NCI-H2227 (cell line): ENCODE measurements at regions not wholly inside any gene's neighbourhood (a gene's known extent, or its start where the extent isn't known, plus 50 kb on each side); places are given as distances from the start of the nearest gene placed in this dataset.

Source experiments
- DNase-seq: peaks from one replicate; lab custom pipeline; 2025; ENCODE audit not compliant: unreplicated experiment; lab: John Stamatoyannopoulos, UW

- DNase-seq: no peak
These were observed 507.4 kb upstream of the PKDCC start for GRCh38 chr2:41540272-41540998.

- no peak for DNase-seq
These were observed 504.1 kb upstream of the PKDCC start for GRCh38 chr2:41543726-41544125.

- no peak for DNase-seq
These were observed 503.1 kb upstream of the PKDCC start for GRCh38 chr2:41544709-41545108.

GRCh38 chr2:41546031-41546430 lies 501.8 kb upstream of the PKDCC start:
- DNase-seq: no peak

GRCh38 chr2:41568648-41569047 lies 479.2 kb upstream of the PKDCC start:
- DNase-seq: no peak

GRCh38 chr2:41572154-41572553 lies 475.7 kb upstream of the PKDCC start:
- DNase-seq: no peak

GRCh38 chr2:41576423-41576822 lies 471.4 kb upstream of the PKDCC start:
- DNase-seq: no peak

- no peak for DNase-seq
These were observed 468.0 kb upstream of the PKDCC start for GRCh38 chr2:41579806-41580205.

GRCh38 chr2:41580806-41581205 lies 467.0 kb upstream of the PKDCC start:
- no peak for DNase-seq

GRCh38 chr2:41595240-41595639 lies 452.6 kb upstream of the PKDCC start:
- no peak for DNase-seq

- DNase-seq: no peak
These were observed 450.1 kb upstream of the PKDCC start for GRCh38 chr2:41597680-41598079.

- DNase-seq: no peak
These were observed 449.5 kb upstream of the PKDCC start for GRCh38 chr2:41598161-41598894.

GRCh38 chr2:41600460-41600859 lies 447.4 kb upstream of the PKDCC start:
- DNase-seq: no peak

GRCh38 chr2:41602341-41602740 lies 445.5 kb upstream of the PKDCC start:
- DNase-seq: no peak

GRCh38 chr2:41605311-41605710 lies 442.5 kb upstream of the PKDCC start:
- no peak for DNase-seq

GRCh38 chr2:41605914-41606313 lies 441.9 kb upstream of the PKDCC start:
- no peak for DNase-seq

GRCh38 chr2:41610501-41611190 lies 437.2 kb upstream of the PKDCC start:
- no peak for DNase-seq

- DNase-seq: no peak
These were observed 429.1 kb upstream of the PKDCC start for GRCh38 chr2:41618754-41619153.

- DNase-seq: peak; percentile 51
These were observed 426.7 kb upstream of the PKDCC start for GRCh38 chr2:41621095-41621494.

GRCh38 chr2:41621563-41621962 lies 426.3 kb upstream of the PKDCC start:
- peak; percentile 85 for DNase-seq

GRCh38 chr2:41622301-41622700 lies 425.5 kb upstream of the PKDCC start:
- peak; percentile 61 for DNase-seq

GRCh38 chr2:41626936-41627335 lies 420.9 kb upstream of the PKDCC start:
- no peak for DNase-seq
